SHP77 (cell line): ENCODE measurements at regions not wholly inside any gene's neighbourhood (a gene's known extent, or its start where the extent isn't known, plus 50 kb on each side); places are given as distances from the start of the nearest gene placed in this dataset.
"Not testable (repeated sequence)": the region's sequence is repeated elsewhere in the genome, so short reads cannot be mapped to it uniquely, and the experiment has no call there.

Experiments used
- DNase-seq, 2 experiments: peaks; one replicate each; lab custom pipeline; 2025; lab: John Stamatoyannopoulos, UW

- DNase-seq: no peak
Measured at GRCh38 chr7:155229548-155230168, 68.0 kb upstream of the INSIG1 start.

- DNase-seq: no peak
Measured at GRCh38 chr7:155230169-155230593, 67.5 kb upstream of the INSIG1 start.

DNA sequence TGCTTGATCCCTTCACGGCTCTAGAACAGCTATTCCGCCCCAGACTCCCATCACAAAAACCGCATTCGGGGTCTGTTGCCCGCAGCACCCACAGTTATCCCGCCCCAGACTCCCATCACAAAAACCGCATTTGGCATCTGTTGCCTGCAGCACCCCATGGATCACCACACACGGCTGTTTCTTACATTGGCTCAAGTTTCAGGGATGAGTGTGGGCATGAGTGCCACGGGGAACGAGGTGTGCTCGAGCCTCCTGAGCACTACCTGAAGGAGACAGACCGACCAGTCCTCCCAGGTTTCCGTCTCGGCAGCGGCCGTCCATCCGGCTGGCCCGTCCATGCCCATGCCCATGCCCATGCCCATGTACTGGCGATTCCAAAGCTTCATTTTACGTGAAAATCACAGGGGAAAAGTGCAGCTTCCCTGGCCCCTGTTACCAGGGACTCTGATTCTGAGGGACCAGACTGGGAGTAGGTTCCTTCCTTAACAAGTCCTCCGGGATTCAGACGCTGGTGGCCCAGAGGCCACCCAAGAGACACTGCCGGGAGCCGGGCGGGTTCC is 66.4 kb upstream of the INSIG1 start:
- DNase-seq: no peak

DNA sequence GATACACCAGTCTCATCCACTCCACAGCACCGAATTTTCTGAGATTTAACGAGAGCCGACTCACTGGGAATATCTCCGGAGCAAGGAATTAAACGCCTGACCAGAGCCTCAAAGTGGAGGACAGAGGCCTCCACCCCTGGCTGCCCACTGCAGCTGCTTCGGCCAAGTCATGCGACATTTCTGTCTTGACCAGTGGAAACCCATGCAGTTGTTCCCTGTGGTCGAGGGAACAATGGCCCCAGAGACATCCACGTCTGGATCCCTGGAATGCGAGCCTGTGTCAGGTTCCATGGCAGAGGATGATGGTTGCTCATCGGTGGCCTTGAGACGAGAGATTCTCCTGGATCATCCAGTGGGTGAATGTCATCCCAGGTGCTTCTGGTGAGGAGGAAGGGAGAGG is 65.7 kb upstream of the INSIG1 start:
- no peak for DNase-seq

- DNase-seq: no peak
Measured at GRCh38 chr7:155232911-155233310, 64.8 kb upstream of the INSIG1 start.

DNA sequence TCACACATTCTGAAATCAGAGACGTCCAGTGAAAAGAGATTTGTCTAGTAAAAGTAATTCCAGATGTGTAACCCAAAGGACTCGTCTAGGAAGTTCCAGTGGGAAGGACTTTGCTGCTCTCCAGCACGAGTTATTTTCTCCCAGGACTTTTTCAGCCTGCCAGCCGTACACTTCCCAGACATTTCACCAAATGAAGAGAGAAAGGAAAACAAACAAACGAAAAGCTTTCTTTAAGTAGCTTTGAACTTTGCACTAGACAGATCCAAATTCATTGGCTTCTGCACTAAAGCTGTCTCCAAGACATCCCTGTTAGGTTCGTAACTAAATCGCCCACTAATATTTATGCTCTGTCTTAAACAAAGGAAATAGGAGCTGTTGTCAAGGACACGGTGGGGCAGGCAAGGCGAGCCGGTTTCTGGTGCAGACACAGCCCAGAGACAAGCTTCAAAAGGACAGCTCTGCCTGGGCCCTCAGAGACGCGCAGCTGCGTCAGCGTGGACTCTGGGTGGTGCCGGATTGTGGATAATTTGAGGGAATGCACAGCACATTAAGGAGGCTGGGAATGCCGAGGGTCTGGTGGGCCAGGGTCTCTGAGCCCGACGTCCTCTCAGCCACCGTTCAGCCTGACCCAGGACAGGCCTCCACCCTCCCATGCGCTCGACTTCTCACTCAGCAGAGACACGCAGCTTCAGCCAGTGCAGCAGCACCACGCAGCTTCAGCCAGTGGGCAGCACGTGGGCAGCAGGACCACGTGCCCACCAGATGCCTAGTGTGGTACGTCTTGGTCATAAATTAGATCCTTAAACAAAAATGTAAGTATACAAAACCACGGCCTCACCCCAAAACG is 64.1 kb upstream of the INSIG1 start:
- no peak for DNase-seq

GRCh38 chr7:155234158-155234492 is 63.6 kb upstream of the INSIG1 start:
- DNase-seq: no peak

- no peak for DNase-seq
Measured at GRCh38 chr7:155234950-155235789, 62.5 kb upstream of the INSIG1 start.

DNA sequence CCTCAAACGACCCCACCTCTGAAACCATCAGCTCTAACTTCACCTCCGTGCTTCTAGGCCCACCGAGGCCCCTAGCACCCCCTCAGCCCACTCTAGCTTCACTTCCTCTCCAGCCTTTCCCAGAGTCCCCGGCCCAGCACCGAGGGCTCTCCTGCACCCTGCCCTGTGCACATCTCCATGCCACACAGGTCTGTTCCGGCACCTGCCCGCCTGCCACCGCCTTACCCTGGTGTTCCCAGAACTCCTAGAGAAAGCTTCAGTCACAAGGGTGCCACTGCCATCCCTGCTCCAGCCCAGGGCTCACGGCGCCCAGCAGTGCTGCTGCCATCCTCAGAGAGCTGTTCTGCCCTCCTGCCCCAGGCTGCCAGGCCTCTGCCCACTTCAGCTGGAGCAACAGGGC is 61.3 kb upstream of the INSIG1 start:
- DNase-seq: no peak

- no peak for DNase-seq
Measured at GRCh38 chr7:155237297-155237696, 60.4 kb upstream of the INSIG1 start.

DNA sequence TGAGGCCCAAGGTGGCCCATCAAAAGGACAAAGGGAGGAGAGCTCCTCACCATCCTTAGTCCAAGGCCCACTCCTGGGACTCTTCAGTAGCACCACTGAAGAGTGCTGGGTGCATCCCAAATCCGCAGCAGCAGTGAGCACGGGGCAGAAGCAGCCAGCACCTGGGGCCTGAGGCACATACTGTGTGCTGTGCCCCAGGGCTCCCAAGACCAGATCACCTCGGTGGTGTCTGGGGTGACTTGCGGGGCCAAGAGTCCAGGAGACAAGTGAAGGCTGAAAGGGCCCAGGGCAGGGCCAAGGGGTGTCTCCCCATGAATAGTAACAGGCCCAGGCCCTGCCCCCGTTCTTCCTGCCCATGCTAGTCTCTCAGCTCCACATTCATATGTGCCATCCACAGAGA is 59.9 kb upstream of the INSIG1 start:
- DNase-seq: no peak

DNA sequence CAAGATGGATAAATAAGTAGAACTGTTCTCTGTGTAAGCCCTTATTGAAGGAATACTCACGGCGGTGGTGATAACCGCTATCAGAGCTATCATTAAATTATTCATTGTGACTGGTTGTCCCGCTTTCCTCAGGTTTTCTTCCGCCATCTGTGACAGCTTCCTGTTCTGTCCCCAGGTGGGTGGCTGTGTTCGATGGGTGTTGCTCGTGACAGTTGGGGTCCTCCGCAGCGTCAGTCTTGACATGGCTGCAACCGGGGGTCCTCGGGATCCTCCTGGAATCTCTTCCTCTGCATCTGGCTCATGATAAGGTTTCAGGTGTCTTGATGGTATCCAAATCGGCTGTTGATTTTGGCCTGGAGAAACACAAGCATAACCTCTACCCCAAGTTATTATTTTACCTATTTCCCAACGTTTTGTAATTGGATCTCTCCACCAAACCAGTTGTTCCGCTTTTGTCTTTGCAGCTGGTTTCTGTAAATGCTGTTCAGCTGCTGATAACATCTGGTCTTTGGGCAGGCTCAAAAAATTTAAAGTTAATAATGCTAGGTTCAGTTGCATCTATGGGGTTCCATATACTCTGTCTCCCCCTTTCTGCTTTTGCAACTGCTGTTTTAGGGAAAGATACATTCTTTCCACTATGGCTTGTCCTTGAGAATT is 58.1 kb upstream of the INSIG1 start:
- not testable (repeated sequence) for DNase-seq

GRCh38 chr7:155244675-155245074 is 53.0 kb upstream of the INSIG1 start:
- DNase-seq: no peak

DNA sequence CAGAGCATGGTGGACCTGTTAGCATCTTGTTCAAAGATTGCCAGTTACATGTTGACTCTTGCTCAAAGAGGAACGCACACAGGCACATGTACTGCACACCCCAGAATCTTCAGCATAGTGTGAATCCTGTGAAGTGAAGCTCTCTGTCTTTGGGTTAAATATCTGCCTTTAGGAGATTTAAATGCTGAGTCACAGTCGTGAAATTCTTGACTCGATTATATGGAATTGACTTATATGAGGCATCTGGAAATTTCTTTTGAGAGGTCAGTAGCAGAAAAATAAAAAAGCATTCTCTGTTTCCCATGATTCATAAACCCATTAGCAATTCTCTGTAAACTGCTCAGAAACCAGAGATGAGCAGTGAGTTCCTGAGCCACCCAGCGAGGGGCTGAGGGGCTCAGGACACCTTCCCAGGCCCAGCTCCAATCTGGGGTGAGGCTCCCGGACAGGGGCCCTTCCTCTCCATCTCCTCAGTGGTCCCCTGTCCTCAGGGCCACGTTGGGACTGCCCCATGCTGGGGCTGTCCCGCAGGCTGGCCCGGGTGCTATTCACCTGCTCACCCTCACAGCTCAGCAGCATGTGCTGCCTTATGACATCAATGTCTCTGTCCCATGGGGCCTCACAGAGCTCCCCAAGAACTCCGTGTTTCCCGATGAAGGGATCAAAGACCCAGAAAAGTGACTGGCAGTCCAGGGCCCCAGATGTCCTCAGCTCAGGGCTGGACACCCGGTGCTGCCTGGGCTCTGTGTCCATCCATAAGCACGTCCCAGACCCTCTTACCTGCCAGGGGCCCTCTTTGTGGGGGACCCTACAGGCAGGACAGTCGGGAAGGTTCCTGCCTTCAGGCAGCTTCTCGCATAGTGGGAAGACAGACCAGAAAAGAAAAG is 50.0 kb upstream of the INSIG1 start:
- DNase-seq: no peak
